Activated T-cell treated with anti-CD3 and anti-CD28 coated beads, Interleukin-2, amount 50 U/mL, for 48 hours (primary cell): ENCODE measurements at regions not wholly inside any gene's neighbourhood (a gene's known extent, or its start where the extent isn't known, plus 50 kb on each side); places are given as distances from the start of the nearest gene placed in this dataset.
A peak's percentile ranks its signal among the peaks of the same experiment; 100 is the strongest.
"Not testable (repeated sequence)": the region's sequence is repeated elsewhere in the genome, so short reads cannot be mapped to it uniquely, and the experiment has no call there.

Source experiments
- DNase-seq, 2 experiments: peaks; one replicate each; pipeline ENCODE4 v3.0.0-alpha.2; 2020

GRCh38 chr12:65657635-65658034 is 166.6 kb upstream of the HMGA2 start:
- DNase-seq, result no peak

GRCh38 chr12:65658360-65658759 is 165.9 kb upstream of the HMGA2 start:
- no peak for DNase-seq

GRCh38 chr12:65659681-65660080 is 164.6 kb upstream of the HMGA2 start:
- no peak for DNase-seq

GRCh38 chr12:65660096-65660495 is 164.2 kb upstream of the HMGA2 start:
- no peak for DNase-seq

- no peak for DNase-seq
Measured at GRCh38 chr12:65660836-65661235, 163.4 kb upstream of the HMGA2 start.

GRCh38 chr12:65662590-65662989 is 161.7 kb upstream of the HMGA2 start:
- no peak for DNase-seq

- DNase-seq, result no peak
Measured at GRCh38 chr12:65663097-65663496, 161.2 kb upstream of the HMGA2 start.

- no peak for DNase-seq
Measured at GRCh38 chr12:65663648-65664047, 160.6 kb upstream of the HMGA2 start.

GRCh38 chr12:65664715-65665250 is 159.5 kb upstream of the HMGA2 start:
- DNase-seq, result no peak

- no peak for DNase-seq
Measured at GRCh38 chr12:65665817-65666216, 158.5 kb upstream of the HMGA2 start.

- peak in 1 of 2 experiments; percentile 36 for DNase-seq
Measured at GRCh38 chr12:65666876-65667275, 157.4 kb upstream of the HMGA2 start.

- no peak for DNase-seq
Measured at GRCh38 chr12:65667932-65668331, 156.4 kb upstream of the HMGA2 start.

GRCh38 chr12:65668981-65669695 is 155.1 kb upstream of the HMGA2 start:
- DNase-seq, result no peak

- no peak for DNase-seq
Measured at GRCh38 chr12:65670775-65671174, 153.5 kb upstream of the HMGA2 start.

- DNase-seq, result no peak
Measured at GRCh38 chr12:65672441-65672840, 151.8 kb upstream of the HMGA2 start.

- DNase-seq, result no peak
Measured at GRCh38 chr12:65673156-65673690, 151.1 kb upstream of the HMGA2 start.

- DNase-seq, result no peak
Measured at GRCh38 chr12:65673732-65674131, 150.6 kb upstream of the HMGA2 start.

GRCh38 chr12:65675141-65675621 is 149.1 kb upstream of the HMGA2 start:
- DNase-seq, result no peak

- not testable (repeated sequence) for DNase-seq
Measured at GRCh38 chr12:65678172-65678571, 146.1 kb upstream of the HMGA2 start.

GRCh38 chr12:65681226-65681625 is 143.1 kb upstream of the HMGA2 start:
- DNase-seq, result no peak

GRCh38 chr12:65682112-65682511 is 142.2 kb upstream of the HMGA2 start:
- no peak for DNase-seq

- no peak for DNase-seq
Measured at GRCh38 chr12:65684906-65685305, 139.4 kb upstream of the HMGA2 start.

- DNase-seq, result no peak
Measured at GRCh38 chr12:65685514-65685913, 138.8 kb upstream of the HMGA2 start.

- DNase-seq, result no peak
Measured at GRCh38 chr12:65689508-65689907, 134.8 kb upstream of the HMGA2 start.

GRCh38 chr12:65690477-65690876 is 133.8 kb upstream of the HMGA2 start:
- no peak for DNase-seq
